ENCODE measurements at regions not wholly inside any gene's neighbourhood (a gene's known extent, or its start where the extent isn't known, plus 50 kb on each side); places are given as distances from the start of the nearest gene placed in this dataset.

DNA sequence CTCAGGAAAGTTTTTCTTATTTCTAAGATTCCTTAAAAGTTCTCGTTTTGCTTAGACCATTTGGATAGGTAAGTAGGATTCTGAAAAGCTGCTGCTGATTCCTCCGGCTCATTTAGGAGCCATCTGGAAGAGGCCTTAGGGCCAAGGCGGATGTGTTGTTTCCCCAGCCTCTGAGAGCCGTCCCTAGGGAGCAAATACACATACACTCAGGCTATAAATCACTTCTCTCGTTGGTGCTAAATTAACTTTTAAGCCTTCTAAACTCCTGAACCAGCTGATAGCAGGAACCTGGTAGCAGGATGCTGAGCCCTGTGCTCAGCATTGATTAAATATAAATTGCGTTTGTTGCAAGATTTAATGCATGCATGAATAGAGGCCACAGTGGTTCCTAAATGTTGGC, 109.8 kb downstream of the ADCYAP1 start:
- TF ChIP-seq LEF1 (IDR thresholded peaks at IDR 0.05; ENCODE audit: borderline replicate concordance) (no peak), SP1 (IDR thresholded peaks at IDR 0.05) (no peak), CTBP1 (IDR thresholded peaks at IDR 0.05; ENCODE audit: borderline replicate concordance) (no peak), ELF4 (IDR thresholded peaks at IDR 0.05) (no peak)
- TF ChIP-seq, protein P1, sequence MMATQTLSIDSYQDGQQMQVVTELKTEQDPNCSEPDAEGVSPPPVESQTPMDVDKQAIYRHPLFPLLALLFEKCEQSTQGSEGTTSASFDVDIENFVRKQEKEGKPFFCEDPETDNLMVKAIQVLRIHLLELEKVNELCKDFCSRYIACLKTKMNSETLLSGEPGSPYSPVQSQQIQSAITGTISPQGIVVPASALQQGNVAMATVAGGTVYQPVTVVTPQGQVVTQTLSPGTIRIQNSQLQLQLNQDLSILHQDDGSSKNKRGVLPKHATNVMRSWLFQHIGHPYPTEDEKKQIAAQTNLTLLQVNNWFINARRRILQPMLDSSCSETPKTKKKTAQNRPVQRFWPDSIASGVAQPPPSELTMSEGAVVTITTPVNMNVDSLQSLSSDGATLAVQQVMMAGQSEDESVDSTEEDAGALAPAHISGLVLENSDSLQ (IDR thresholded peaks at IDR 0.05): no peak

All from HEK293T (cell line).